ENCODE measurements at regions not wholly inside any gene's neighbourhood (a gene's known extent, or its start where the extent isn't known, plus 50 kb on each side); places are given as distances from the start of the nearest gene placed in this dataset.
A peak's percentile ranks its signal among the peaks of the same experiment; 100 is the strongest.
"Not testable (repeated sequence)": the region's sequence is repeated elsewhere in the genome, so short reads cannot be mapped to it uniquely, and the experiment has no call there.

- H4K5ac ChIP-seq (ENCODE audit: insufficient read length, low read depth, low read length); H4K8ac ChIP-seq (ENCODE audit: extremely low read depth, insufficient read depth, low read length); H2BK15ac ChIP-seq (ENCODE audit: low read length); H3K27me3 ChIP-seq (replicated peaks in 1 of 4; ENCODE audit: control insufficient read depth in 3 of 4, extremely low read depth in 1 of 4, insufficient read depth in 3 of 4, low read length in 3 of 4); H3K27ac ChIP-seq (ENCODE audit: low read depth, low read length); H3K4ac ChIP-seq (replicated peaks; ENCODE audit: insufficient read length, low read depth, low read length); H3K79me2 ChIP-seq (ENCODE audit: control insufficient read depth in 1 of 2, insufficient read depth in 2 of 2, low read length in 2 of 2); H3K36me3 ChIP-seq (ENCODE audit: control insufficient read depth in 2 of 4, insufficient read depth in 4 of 4, low read length in 3 of 4); H3K18ac ChIP-seq (ENCODE audit: extremely low read depth, low read length); H3K79me1 ChIP-seq (ENCODE audit: low read depth, low read length); H2BK12ac ChIP-seq (ENCODE audit: low read depth, low read length); H4K20me1 ChIP-seq (replicated peaks in 1 of 2; ENCODE audit: control insufficient read depth in 1 of 2, insufficient read depth in 2 of 2, low read length in 2 of 2); H3K4me3 ChIP-seq (ENCODE audit: extremely low read depth in 1 of 4, insufficient read depth in 2 of 4, low read depth in 3 of 4, low read length in 4 of 4); H4K91ac ChIP-seq (replicated peaks; ENCODE audit: insufficient read length, low read length); H2BK5ac ChIP-seq (ENCODE audit: low read depth, low read length); H2AK5ac ChIP-seq (ENCODE audit: low read depth, low read length); H2BK20ac ChIP-seq (ENCODE audit: low read length); H3K9ac ChIP-seq (replicated peaks in 1 of 4; ENCODE audit: extremely low read depth in 1 of 4, low read depth in 3 of 4, low read length in 3 of 4); H2BK120ac ChIP-seq (replicated peaks; ENCODE audit: low read depth, low read length); POLR2A ChIA-PET (ENCODE audit: partially characterized antibody); H3K4me2 ChIP-seq (ENCODE audit: insufficient read depth in 1 of 2, low read depth in 2 of 2, low read length in 2 of 2); H3K4me1 ChIP-seq (replicated peaks in 1 of 4; ENCODE audit: control insufficient read depth in 3 of 4, insufficient read depth in 4 of 4, low read length in 3 of 4); H2AFZ ChIP-seq (ENCODE audit: low read length); H3K14ac ChIP-seq (ENCODE audit: insufficient read length); CTCF ChIA-PET (ENCODE audit: partially characterized antibody); FAIRE-seq; H3K23ac ChIP-seq (ENCODE audit: insufficient read length); H3K56ac ChIP-seq (replicated peaks; ENCODE audit: insufficient read length, low read depth, low read length); H3K23me2 ChIP-seq (ENCODE audit: low read depth, low read length): not testable (repeated sequence)
- peak in 1 of 2 experiments; percentile 19 for DNase-seq (ENCODE audit: low read depth in 1 of 2, low spot score in 2 of 2)
- 88% methylated on average over 10 of the region's 10 CpGs; no CpG with 5 or more reads in 1 of the 2 experiments for WGBS, 2 experiments (ENCODE audit: extremely low coverage in 1 of 2, insufficient coverage in 1 of 2, insufficient read length in 1 of 2, insufficient replicate concordance in 2 of 2, low coverage in 1 of 2, low lambda C conversion rate in 2 of 2, missing lambda C conversion rate in 1 of 2)
- peaks cover 7 to 38% of the 10 kb centered on the region in 2 experiments; a peak in 2 of 4 replicates for H3K9me3 ChIP-seq (ENCODE audit: insufficient read depth in 2 of 2, low read depth in 1 of 2, low read length in 1 of 2)
These were observed 149.8 kb downstream of the DLL1 start for GRCh38 chr6:170141061-170141460.

Data from H1 (cell line).